Activated T-helper 1 cell treated with anti-CD3 and anti-CD28 coated beads, Interleukin-12 subunit alpha, Interleukin-12 subunit beta, Interleukin-2, Interleukin-4 antibody, amounts not matched to agents 30 ng/mL and 10 ng/mL and 1 ng/mL, durations not matched to agents 14 hours and 24 hours and 36 hours (primary cell): ENCODE measurements at regions not wholly inside any gene's neighbourhood (a gene's known extent, or its start where the extent isn't known, plus 50 kb on each side); places are given as distances from the start of the nearest gene placed in this dataset.
"Not testable (repeated sequence)": the region's sequence is repeated elsewhere in the genome, so short reads cannot be mapped to it uniquely, and the experiment has no call there.

ENCODE experiments used
- DNase-seq: peaks from one replicate; pipeline ENCODE4 v3.0.0; 2021; ENCODE audit warnings: low spot score
- H3K27ac Mint-ChIP-seq: one replicate; pipeline ENCODE4 v1.8.0; 2021; ENCODE audit warnings: mild to moderate bottlenecking, mixed read lengths
- H3K27me3 Mint-ChIP-seq: one replicate; pipeline ENCODE4 v1.8.0; 2022; ENCODE audit warnings: mild to moderate bottlenecking, moderate library complexity, mixed read lengths; ENCODE audit not compliant: insufficient read depth
- H3K36me3 Mint-ChIP-seq: one replicate; pipeline ENCODE4 v1.8.0; 2021; ENCODE audit warnings: low read depth, mixed read lengths
- H3K4me1 Mint-ChIP-seq: one replicate; pipeline ENCODE4 v1.8.0; 2021; ENCODE audit warnings: low read depth, mixed read lengths
- H3K4me3 Mint-ChIP-seq: one replicate; pipeline ENCODE4 v1.8.0; 2021; ENCODE audit warnings: mild to moderate bottlenecking, moderate library complexity, mixed read lengths
- H3K9me3 Mint-ChIP-seq: one replicate; pipeline ENCODE4 v1.8.0; 2021; ENCODE audit warnings: mixed read lengths
- intact Hi-C: fragments of 100-400 bp; cut with micrococcal nuclease; formaldehyde crosslinking; loops from one replicate; pipeline ENCODE4 v1.15.1; 2024

DNA sequence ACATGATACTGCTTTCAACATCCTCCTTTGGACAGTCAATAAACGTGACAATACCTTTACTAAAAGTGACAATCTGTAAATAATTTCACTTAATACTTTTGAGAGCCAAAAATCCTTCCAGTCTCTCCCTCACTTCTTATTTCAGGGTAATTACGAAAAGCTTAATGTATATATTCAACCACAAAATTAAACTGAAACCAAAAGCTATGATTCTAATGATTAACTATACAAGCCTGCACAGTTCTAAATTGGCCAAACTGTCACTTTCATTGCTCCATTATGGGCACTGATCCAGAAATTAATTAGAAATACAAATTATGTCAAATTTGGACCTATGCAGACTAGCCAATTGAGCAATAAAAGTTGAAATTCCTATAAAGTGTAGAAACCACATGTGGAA is 696.5 kb upstream of the MIS18BP1 start:
- DNase-seq = no peak
- peaks cover 4% of the 10 kb centered on the region for H3K9me3 Mint-ChIP-seq
- no peaks in the 10 kb centered on the region for H3K36me3 Mint-ChIP-seq
- intact Hi-C loops = no loop called here
- no peak overlapping the region for H3K27ac Mint-ChIP-seq
- no peaks in the 10 kb centered on the region for H3K27me3 Mint-ChIP-seq
- H3K4me1 Mint-ChIP-seq = no peaks in the 10 kb centered on the region
- H3K4me3 Mint-ChIP-seq = no peak overlapping the region

DNA sequence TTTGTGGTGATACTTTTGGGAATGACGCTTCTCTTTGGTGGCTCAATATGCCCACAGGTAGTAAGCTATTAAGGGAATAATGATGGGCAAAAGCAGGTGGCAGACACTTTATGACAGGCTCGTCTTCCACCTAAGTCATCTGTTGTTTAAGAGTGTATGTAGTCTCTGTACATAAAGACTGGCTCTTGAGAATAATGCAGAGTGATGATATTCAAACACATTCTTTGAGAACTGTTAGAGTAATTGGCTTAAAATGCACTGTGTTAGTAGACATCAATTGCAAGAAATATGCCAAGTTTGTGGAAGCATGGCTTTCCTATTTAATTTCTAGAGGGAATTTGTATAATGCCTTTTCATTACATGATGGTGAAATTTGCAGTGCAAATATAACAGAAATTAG is 694.8 kb upstream of the MIS18BP1 start:
- H3K9me3 Mint-ChIP-seq = peaks cover 9% of the 10 kb centered on the region
- no peaks in the 10 kb centered on the region for H3K27me3 Mint-ChIP-seq
- no peaks in the 10 kb centered on the region for H3K4me1 Mint-ChIP-seq
- intact Hi-C loops = no loop called here
- no peak for DNase-seq
- H3K36me3 Mint-ChIP-seq = no peaks in the 10 kb centered on the region
- H3K4me3 Mint-ChIP-seq = no peak overlapping the region
- H3K27ac Mint-ChIP-seq = no peak overlapping the region

DNA sequence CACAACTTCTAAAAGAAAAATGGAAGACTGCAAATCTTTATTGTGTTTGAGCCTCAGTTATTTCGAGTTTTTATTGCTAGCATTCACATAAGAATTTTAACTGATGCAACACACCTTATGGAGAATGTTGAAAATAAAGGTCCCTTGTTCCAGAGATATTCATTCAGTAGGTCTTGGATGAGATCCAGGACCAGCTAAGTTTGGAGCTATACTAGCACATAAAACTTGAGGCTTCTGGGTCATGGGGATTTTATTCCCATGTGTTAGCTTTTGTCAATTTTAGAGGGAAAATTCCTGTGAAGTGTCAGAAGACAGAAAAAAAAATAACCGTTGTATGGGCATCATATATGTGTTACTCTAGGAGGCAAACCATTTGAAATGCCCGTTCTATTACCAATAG is 693.2 kb upstream of the MIS18BP1 start:
- no peaks in the 10 kb centered on the region for H3K4me1 Mint-ChIP-seq
- no peaks in the 10 kb centered on the region for H3K27me3 Mint-ChIP-seq
- peaks cover 10% of the 10 kb centered on the region for H3K9me3 Mint-ChIP-seq
- intact Hi-C loops = no loop called here
- H3K27ac Mint-ChIP-seq = no peak overlapping the region
- H3K4me3 Mint-ChIP-seq = no peak overlapping the region
- no peak for DNase-seq
- no peaks in the 10 kb centered on the region for H3K36me3 Mint-ChIP-seq

DNA sequence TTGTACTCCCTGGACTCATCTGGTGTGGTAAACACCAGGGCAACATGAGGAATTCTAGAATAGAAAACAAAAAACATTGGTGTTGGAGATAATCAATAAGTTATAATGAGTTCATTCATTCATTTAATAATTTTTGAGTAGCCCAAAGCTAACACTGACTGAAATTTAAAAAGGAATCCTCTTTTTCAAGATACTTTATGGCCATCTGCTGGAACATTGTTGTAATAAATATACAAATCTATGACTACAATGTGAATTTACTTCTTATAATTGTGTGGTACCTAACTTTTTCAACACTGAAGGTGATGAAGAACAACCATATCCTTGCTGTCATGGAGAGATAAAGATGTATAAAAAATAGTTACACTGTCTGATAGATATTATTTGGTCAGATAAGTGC is 687.3 kb upstream of the MIS18BP1 start:
- Mint-ChIP-seq H3K9me3 (peaks cover 39% of the 10 kb centered on the region), H3K27ac (no peak overlapping the region), H3K4me3 (no peak overlapping the region), H3K27me3 (no peaks in the 10 kb centered on the region), H3K4me1 (no peaks in the 10 kb centered on the region), H3K36me3 (no peaks in the 10 kb centered on the region)
- no peak for DNase-seq
- intact Hi-C loops = no loop called here

DNA sequence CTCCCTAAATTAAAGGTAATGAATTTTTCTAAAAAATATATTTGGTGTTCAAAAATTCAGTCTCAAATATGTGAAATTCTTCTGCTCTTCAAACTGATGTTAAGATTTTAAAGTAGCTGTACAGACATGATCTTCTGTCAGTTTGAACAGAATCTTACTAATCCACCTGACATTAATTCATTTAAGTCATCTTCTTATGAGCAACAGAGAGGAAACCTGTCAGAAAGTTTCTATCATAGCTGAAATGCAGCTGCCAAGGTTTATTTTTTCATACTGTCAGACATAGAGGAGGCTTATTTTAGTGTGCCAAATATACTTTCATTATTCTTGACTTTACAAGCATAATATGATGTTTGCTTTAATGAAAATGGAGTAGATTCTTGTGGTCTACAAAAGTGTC is 686.6 kb upstream of the MIS18BP1 start:
- Mint-ChIP-seq H3K4me1 (no peaks in the 10 kb centered on the region), H3K36me3 (no peaks in the 10 kb centered on the region), H3K9me3 (peaks cover 41% of the 10 kb centered on the region), H3K27ac (no peak overlapping the region), H3K27me3 (no peaks in the 10 kb centered on the region), H3K4me3 (no peak overlapping the region)
- intact Hi-C loops = no loop called here
- no peak for DNase-seq

DNA sequence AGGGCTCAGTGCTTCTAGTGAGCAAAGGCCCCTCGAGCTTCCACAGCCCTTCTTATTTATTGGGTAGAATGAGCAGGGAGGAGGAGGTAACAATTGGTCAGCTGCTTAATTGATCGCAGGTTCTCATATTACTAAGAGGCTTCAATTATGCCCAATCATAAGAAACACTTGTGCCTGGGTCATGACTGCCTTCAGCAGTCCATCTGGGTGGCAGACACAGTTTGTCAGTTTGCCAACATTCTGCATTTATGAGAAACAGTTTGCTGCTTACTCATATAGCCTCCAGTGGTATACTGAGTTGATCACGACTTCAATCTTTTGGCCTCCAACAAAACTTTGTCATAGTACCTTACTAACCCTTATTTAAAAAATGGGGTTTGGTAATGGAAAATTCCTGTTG is 667.0 kb upstream of the MIS18BP1 start:
- H3K4me1 Mint-ChIP-seq, H3K36me3 Mint-ChIP-seq, intact Hi-C loops, DNase-seq, H3K27ac Mint-ChIP-seq, H3K27me3 Mint-ChIP-seq, H3K4me3 Mint-ChIP-seq: not testable (repeated sequence)
- peaks cover 15% of the 10 kb centered on the region for H3K9me3 Mint-ChIP-seq

DNA sequence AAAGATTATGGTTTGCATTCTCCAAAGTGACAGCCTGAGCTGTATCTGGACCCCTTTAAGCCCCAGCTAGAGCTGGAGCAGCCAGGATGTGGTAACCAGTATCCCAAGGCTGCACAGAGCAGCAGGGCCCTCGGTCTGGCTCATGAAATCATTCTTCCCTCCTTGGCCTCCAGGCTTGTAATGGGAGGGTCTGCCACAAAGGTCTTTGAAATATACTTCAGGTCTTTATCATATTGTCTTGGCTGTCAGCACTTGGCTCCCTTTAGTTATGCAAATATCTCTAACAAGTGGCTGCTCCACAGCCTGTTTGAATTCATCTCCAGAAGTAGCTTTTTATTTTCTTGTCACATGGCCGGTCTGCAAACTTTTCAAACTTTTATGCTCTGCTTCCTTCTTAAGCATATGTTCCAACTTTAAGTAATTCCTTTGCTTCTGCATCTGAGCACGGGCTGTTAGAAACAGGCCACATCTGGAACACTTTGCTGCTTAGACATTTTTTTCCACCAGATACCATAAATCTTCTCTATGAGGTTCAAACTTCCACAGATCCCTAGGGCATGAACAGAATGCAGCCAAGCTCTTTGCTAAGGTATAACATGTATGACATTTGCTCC is 663.4 kb upstream of the MIS18BP1 start:
- no peaks in the 10 kb centered on the region for H3K4me1 Mint-ChIP-seq
- peaks cover 17% of the 10 kb centered on the region for H3K9me3 Mint-ChIP-seq
- no peak overlapping the region for H3K27ac Mint-ChIP-seq
- no peak overlapping the region for H3K4me3 Mint-ChIP-seq
- no peaks in the 10 kb centered on the region for H3K36me3 Mint-ChIP-seq
- no peaks in the 10 kb centered on the region for H3K27me3 Mint-ChIP-seq
- intact Hi-C loops = no loop called here
- no peak for DNase-seq

DNA sequence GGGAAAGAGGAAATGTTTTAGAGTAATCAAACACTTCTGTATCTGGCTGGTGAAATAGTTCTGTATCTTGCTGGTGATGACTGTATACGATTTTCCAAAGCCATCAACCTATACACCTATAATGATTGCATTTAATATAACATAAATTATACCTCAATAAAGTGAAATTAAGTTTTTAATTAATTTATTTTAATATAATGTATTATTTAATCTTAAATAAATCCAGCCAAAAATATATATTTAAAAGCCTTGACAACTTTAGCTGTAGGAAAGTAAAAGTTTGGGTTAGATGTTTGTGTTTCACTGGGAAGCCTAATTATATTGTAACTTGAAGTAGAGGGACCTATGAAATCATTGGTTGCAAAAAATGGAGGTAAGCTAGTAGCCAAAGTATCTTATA is 654.8 kb upstream of the MIS18BP1 start:
- Mint-ChIP-seq H3K27ac (no peak overlapping the region), H3K4me1 (no peaks in the 10 kb centered on the region), H3K27me3 (no peaks in the 10 kb centered on the region), H3K36me3 (no peaks in the 10 kb centered on the region), H3K9me3 (peaks cover 2% of the 10 kb centered on the region), H3K4me3 (no peak overlapping the region)
- DNase-seq = no peak
- intact Hi-C loops = no loop called here

DNA sequence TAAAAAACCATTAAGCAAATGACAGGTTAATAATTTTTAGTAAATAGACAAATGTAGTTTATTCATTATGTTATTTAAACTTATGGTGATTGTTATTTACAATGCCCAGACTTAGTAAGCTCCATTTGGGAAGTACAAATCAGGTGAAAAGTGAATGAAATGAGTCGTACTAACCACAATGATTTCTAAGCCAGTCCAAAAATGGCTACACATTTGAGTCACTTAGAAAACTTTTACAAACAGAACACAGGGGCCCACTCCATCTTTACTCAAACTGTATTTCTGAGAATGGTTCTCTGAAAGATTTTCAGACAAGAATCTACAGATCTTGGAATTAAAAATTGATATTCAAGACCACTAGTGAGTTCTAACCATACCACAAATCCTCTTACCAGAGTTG is 653.3 kb upstream of the MIS18BP1 start:
- Mint-ChIP-seq H3K4me3 (no peak overlapping the region), H3K4me1 (no peaks in the 10 kb centered on the region), H3K9me3 (no peaks in the 10 kb centered on the region), H3K27ac (no peak overlapping the region), H3K36me3 (no peaks in the 10 kb centered on the region), H3K27me3 (no peaks in the 10 kb centered on the region)
- intact Hi-C loops = no loop called here
- DNase-seq = no peak

DNA sequence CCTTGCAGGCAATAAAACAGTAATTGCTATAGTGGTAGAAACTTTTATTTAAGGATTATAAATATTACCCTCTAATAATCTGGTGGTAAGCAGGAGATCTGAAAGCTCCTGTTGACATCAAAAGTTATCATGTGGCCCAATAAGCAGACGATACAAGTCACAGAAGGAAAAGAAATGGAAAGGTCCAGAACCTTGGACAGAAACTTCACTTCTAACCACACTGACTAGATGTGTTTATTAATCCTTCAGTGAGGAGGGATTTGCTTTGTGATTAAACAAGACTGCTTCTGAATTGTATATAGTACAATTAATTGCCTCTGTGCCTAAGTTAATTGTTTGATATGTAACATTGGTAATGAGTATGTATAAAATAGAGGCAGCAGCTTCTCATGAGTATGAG is 652.7 kb upstream of the MIS18BP1 start:
- H3K4me3 Mint-ChIP-seq = no peak overlapping the region
- no peak for DNase-seq
- intact Hi-C loops = no loop called here
- H3K27me3 Mint-ChIP-seq = no peaks in the 10 kb centered on the region
- H3K27ac Mint-ChIP-seq = no peak overlapping the region
- H3K36me3 Mint-ChIP-seq = no peaks in the 10 kb centered on the region
- H3K9me3 Mint-ChIP-seq = no peaks in the 10 kb centered on the region
- no peaks in the 10 kb centered on the region for H3K4me1 Mint-ChIP-seq

DNA sequence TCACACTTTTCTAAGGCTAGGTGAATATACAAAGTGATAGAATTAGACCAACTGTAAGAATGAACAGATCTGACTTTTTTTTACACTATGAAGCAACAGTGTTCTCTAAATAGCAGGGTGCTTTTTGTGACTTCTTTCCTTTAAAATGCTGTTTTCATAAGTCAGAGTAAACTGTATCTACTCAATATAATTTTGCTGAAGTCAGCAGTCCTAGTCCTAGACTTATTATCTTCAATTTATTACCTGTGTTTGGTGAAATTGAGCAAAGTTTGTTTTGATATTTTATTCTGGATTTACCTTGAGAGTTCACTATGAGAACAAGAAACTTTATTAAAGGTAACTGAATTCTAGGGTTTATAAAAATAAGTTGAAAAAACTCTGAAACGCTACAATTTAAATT is 651.3 kb upstream of the MIS18BP1 start:
- Mint-ChIP-seq H3K4me1 (no peaks in the 10 kb centered on the region), H3K27ac (no peak overlapping the region), H3K9me3 (no peaks in the 10 kb centered on the region), H3K27me3 (no peaks in the 10 kb centered on the region), H3K4me3 (no peak overlapping the region), H3K36me3 (no peaks in the 10 kb centered on the region)
- intact Hi-C loops = no loop called here
- no peak for DNase-seq

DNA sequence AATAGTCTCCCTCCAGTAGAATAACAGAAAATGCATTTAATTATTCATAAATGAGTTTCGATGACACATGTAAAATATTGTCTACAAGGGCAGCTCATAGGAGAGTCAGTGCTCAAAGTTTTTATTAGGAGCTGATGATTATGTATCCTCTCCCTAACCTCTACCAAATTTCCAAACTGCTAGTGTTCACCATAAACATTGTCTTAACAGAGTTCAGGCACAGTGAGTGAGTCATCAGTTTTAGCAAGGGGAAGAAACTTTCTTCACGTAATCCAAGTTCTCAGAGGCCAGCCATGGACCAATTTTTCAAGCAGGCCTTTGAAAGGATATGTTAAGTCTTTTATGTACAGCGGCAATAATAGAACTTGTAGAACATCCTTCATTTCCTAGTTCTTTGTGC is 649.2 kb upstream of the MIS18BP1 start:
- intact Hi-C loops = no loop called here
- DNase-seq = no peak
- H3K9me3 Mint-ChIP-seq = peaks cover 5% of the 10 kb centered on the region
- no peak overlapping the region for H3K4me3 Mint-ChIP-seq
- no peaks in the 10 kb centered on the region for H3K4me1 Mint-ChIP-seq
- no peak overlapping the region for H3K27ac Mint-ChIP-seq
- H3K36me3 Mint-ChIP-seq = no peaks in the 10 kb centered on the region
- H3K27me3 Mint-ChIP-seq = no peaks in the 10 kb centered on the region

DNA sequence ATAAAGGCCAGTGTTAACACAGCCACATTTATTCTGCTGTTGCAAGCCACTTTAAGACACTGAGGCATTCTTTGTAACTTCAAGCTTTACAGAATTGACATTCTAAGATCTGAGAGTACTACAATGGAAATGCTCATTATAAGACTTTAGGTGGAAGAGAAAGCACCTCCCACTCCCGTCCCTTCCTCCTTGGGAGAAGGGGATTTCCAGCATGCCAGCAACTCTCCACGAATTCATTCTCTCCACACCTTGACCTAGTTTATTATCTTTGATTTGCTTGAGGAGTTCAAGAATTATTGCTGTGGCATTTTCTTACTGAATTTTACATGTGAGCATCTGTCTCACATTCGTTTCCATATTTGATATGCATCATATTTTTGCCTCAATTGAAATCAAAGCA is 644.4 kb upstream of the MIS18BP1 start:
- Mint-ChIP-seq H3K36me3 (no peaks in the 10 kb centered on the region), H3K27ac (no peak overlapping the region), H3K4me1 (no peaks in the 10 kb centered on the region), H3K27me3 (no peaks in the 10 kb centered on the region), H3K4me3 (no peak overlapping the region), H3K9me3 (peaks cover 13% of the 10 kb centered on the region)
- intact Hi-C loops = no loop called here
- no peak for DNase-seq

DNA sequence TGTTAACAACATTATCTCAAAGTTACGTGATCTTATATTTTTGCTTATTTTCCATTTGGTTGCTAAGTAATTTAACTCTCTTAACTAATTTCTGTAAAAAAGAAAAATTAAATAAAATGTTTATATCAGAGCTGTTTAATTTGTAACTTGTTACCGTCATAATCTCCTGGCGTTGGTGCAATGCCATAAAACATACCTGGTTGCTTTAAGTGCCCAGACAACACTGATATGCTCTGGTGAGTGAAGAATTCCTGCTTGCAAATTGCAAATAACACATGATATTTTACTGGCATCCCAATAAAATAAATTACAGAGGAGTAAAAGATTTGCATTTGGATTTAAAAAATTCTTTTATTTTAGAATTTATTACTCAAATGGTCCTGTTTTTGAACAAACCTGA is 640.1 kb upstream of the MIS18BP1 start:
- DNase-seq = no peak
- Mint-ChIP-seq H3K27me3 (no peaks in the 10 kb centered on the region), H3K9me3 (peaks cover 31% of the 10 kb centered on the region), H3K4me3 (no peak overlapping the region), H3K36me3 (no peaks in the 10 kb centered on the region), H3K4me1 (no peaks in the 10 kb centered on the region), H3K27ac (no peak overlapping the region)
- intact Hi-C loops = no loop called here
